ENCODE measurements at regions not wholly inside any gene's neighbourhood (a gene's known extent, or its start where the extent isn't known, plus 50 kb on each side); places are given as distances from the start of the nearest gene placed in this dataset.

DNA sequence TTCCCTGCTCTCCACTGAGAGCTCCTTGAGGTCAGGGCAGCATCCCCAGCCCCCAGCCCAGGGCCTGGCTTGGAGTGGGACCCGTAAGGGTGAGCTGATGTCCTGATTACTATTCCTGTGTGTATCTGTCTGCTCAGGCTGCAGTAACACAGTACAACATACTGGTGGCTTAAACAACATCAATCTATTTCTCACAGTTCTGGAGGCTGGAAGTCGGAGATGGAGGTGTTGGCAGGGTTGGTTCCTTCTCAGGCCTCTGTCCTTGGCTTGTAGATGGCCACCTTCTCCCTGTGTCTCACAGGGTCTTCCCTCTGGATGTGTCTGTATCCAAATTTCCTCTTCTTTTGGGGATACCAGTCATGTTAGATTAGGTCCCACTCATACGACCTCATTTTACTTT, 246.4 kb upstream of the POU3F1 start:
- no peak for FAIRE-seq
- Histone ChIP-seq H3K9me1 (ENCODE audit: control insufficient read depth, insufficient read depth, low read length) (no peaks in the 10 kb centered on the region), H3K4me3 (no peak overlapping the region), H3K4me2 (ENCODE audit: insufficient read depth, low read length) (no peak overlapping the region), H3K9me3 (replicated peaks; ENCODE audit: control insufficient read depth, insufficient read depth, low read depth, low read length) (no peaks in the 10 kb centered on the region), H3K4me1 (replicated peaks in 1 of 2; ENCODE audit: control insufficient read depth in 2 of 2, insufficient read depth in 2 of 2, low read length in 2 of 2) (peaks cover 14 to 16% of the 10 kb centered on the region in 2 experiments), H3K36me3 (ENCODE audit: control insufficient read depth, insufficient read depth, low read length) (no peaks in the 10 kb centered on the region), H3K27ac (ENCODE audit: extremely low read depth, low read depth, low read length) (no peak overlapping the region), H4K20me1 (replicated peaks; ENCODE audit: control insufficient read depth, insufficient read depth, low read length) (no peaks in the 10 kb centered on the region), H3K79me2 (ENCODE audit: control insufficient read depth, insufficient read depth, low read length) (no peaks in the 10 kb centered on the region), H3K27me3 (ENCODE audit: control insufficient read depth in 2 of 2, insufficient read depth in 2 of 2, low read length in 2 of 2) (no peaks in the 10 kb centered on the region), H3K9ac (ENCODE audit: insufficient read depth in 1 of 2, low read depth in 2 of 2, low read length in 2 of 2) (0 out of 4 replicates have a peak overlapping the region, but pooled peaks of 1 of the 2 experiments have one; percentile 60), H2AFZ (ENCODE audit: low read depth, low read length) (peak overlapping the region; percentile 96)
- TF ChIP-seq, protein P1, sequence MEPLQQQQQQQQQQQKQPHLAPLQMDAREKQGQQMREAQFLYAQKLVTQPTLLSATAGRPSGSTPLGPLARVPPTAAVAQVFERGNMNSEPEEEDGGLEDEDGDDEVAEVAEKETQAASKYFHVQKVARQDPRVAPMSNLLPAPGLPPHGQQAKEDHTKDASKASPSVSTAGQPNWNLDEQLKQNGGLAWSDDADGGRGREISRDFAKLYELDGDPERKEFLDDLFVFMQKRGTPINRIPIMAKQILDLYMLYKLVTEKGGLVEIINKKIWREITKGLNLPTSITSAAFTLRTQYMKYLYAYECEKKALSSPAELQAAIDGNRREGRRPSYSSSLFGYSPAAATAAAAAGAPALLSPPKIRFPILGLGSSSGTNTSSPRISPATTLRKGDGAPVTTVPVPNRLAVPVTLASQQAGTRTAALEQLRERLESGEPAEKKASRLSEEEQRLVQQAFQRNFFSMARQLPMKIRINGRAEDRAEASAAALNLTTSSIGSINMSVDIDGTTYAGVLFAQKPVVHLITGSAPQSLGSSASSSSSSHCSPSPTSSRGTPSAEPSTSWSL (CRISPR knock-in tag; IDR thresholded peaks at IDR 0.05; ENCODE audit: borderline replicate concordance), result no peak
- TF ChIP-seq, protein P2, sequence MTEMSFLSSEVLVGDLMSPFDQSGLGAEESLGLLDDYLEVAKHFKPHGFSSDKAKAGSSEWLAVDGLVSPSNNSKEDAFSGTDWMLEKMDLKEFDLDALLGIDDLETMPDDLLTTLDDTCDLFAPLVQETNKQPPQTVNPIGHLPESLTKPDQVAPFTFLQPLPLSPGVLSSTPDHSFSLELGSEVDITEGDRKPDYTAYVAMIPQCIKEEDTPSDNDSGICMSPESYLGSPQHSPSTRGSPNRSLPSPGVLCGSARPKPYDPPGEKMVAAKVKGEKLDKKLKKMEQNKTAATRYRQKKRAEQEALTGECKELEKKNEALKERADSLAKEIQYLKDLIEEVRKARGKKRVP (CRISPR knock-in tag; IDR thresholded peaks at IDR 0.05), result no peak
- TF ChIP-seq DNMT1 (IDR thresholded peaks at IDR 0.05), result no peak
- TF ChIP-seq, protein P3, sequence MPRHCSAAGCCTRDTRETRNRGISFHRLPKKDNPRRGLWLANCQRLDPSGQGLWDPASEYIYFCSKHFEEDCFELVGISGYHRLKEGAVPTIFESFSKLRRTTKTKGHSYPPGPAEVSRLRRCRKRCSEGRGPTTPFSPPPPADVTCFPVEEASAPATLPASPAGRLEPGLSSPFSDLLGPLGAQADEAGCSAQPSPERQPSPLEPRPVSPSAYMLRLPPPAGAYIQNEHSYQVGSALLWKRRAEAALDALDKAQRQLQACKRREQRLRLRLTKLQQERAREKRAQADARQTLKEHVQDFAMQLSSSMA (CRISPR knock-in tag; IDR thresholded peaks at IDR 0.05), result no peak
- no peak for TF ChIP-seq FOXP1 (CRISPR knock-in tag; IDR thresholded peaks at IDR 0.05)
- TF ChIP-seq, protein P4, sequence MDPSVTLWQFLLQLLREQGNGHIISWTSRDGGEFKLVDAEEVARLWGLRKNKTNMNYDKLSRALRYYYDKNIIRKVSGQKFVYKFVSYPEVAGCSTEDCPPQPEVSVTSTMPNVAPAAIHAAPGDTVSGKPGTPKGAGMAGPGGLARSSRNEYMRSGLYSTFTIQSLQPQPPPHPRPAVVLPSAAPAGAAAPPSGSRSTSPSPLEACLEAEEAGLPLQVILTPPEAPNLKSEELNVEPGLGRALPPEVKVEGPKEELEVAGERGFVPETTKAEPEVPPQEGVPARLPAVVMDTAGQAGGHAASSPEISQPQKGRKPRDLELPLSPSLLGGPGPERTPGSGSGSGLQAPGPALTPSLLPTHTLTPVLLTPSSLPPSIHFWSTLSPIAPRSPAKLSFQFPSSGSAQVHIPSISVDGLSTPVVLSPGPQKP (CRISPR knock-in tag; IDR thresholded peaks at IDR 0.05), result no peak
- TF ChIP-seq CREBBP (IDR thresholded peaks at IDR 0.05; ENCODE audit: low read depth, low read length), result no peak
- 37% methylated on average over 3 of the region's 3 CpGs for WGBS (ENCODE audit: insufficient coverage, low coverage, missing lambda C conversion rate)
- no peak for DNase-seq (ENCODE audit: extremely low read depth in 1 of 4, low spot score in 3 of 4)
- BruUV-seq (replicated peaks), result no TSS peak
- ChIA-PET CTCF (ENCODE audit: low intra/inter-chr PET ratio) (no interaction called here), POLR2A (interaction anchor here (0.9 to 1.5 kb wide), 4 partner anchors 7 to 16 kb away, joined by 3 to 7 read pairs (median 4); no protein-coding TSS in a partner anchor)
- intact Hi-C loops (cut with micrococcal nuclease), result no loop called here
- peak; percentile 36 for ATAC-seq
- in situ Hi-C loops (cut with MboI), result no loop called here

Data from K562 (cell line).